ENCODE measurements at regions not wholly inside any gene's neighbourhood (a gene's known extent, or its start where the extent isn't known, plus 50 kb on each side); places are given as distances from the start of the nearest gene placed in this dataset.

- TF ChIP-seq CTCF (IDR thresholded peaks at IDR 0.05; ENCODE audit: insufficient read depth, low read length, poor library complexity, severe bottlenecking) = no peak
- Histone ChIP-seq H3K4me3 (replicated peaks; ENCODE audit: low read depth, low read length) (no peak overlapping the region), H3K36me3 (ENCODE audit: control insufficient read depth, insufficient read depth, low read length) (no peaks in the 10 kb centered on the region), H3K27me3 (replicated peaks; ENCODE audit: control insufficient read depth, insufficient read depth, low read length) (no peaks in the 10 kb centered on the region; the same call in 1 of the 2 replicates)
- no peak for DNase-seq (ENCODE audit: extremely low read depth, insufficient read length)
Observed at GRCh38 chr1:228803421-228803820, 68.1 kb downstream of the RHOU start.

- DNase-seq (ENCODE audit: extremely low read depth, insufficient read length) = no peak
- Histone ChIP-seq H3K4me3 (replicated peaks; ENCODE audit: low read depth, low read length) (no peak overlapping the region), H3K27me3 (replicated peaks; ENCODE audit: control insufficient read depth, insufficient read depth, low read length) (no peaks in the 10 kb centered on the region; the same call in 1 of the 2 replicates), H3K36me3 (ENCODE audit: control insufficient read depth, insufficient read depth, low read length) (no peaks in the 10 kb centered on the region)
- TF ChIP-seq CTCF (IDR thresholded peaks at IDR 0.05; ENCODE audit: insufficient read depth, low read length, poor library complexity, severe bottlenecking) = no peak
Observed at GRCh38 chr1:228804173-228804572, 68.9 kb downstream of the RHOU start.

GRCh38 chr1:228804640-228805413 lies 69.5 kb downstream of the RHOU start:
- no peak for TF ChIP-seq CTCF (IDR thresholded peaks at IDR 0.05; ENCODE audit: insufficient read depth, low read length, poor library complexity, severe bottlenecking)
- Histone ChIP-seq H3K27me3 (replicated peaks; ENCODE audit: control insufficient read depth, insufficient read depth, low read length) (no peaks in the 10 kb centered on the region; the same call in 1 of the 2 replicates), H3K36me3 (ENCODE audit: control insufficient read depth, insufficient read depth, low read length) (no peaks in the 10 kb centered on the region), H3K4me3 (replicated peaks; ENCODE audit: low read depth, low read length) (no peak overlapping the region)
- no peak for DNase-seq (ENCODE audit: extremely low read depth, insufficient read length)

GRCh38 chr1:228807904-228808605 lies 72.8 kb downstream of the RHOU start:
- Histone ChIP-seq H3K36me3 (ENCODE audit: control insufficient read depth, insufficient read depth, low read length) (no peaks in the 10 kb centered on the region), H3K27me3 (replicated peaks; ENCODE audit: control insufficient read depth, insufficient read depth, low read length) (no peaks in the 10 kb centered on the region; the same call in 1 of the 2 replicates), H3K4me3 (replicated peaks; ENCODE audit: low read depth, low read length) (no peak overlapping the region)
- TF ChIP-seq CTCF (IDR thresholded peaks at IDR 0.05; ENCODE audit: insufficient read depth, low read length, poor library complexity, severe bottlenecking) = no peak
- no peak for DNase-seq (ENCODE audit: extremely low read depth, insufficient read length)

GRCh38 chr1:228809621-228810394 lies 74.5 kb downstream of the RHOU start:
- TF ChIP-seq CTCF (IDR thresholded peaks at IDR 0.05; ENCODE audit: insufficient read depth, low read length, poor library complexity, severe bottlenecking) = no peak
- DNase-seq (ENCODE audit: extremely low read depth, insufficient read length) = no peak
- no peak overlapping the region for H3K4me3 ChIP-seq (replicated peaks; ENCODE audit: low read depth, low read length)

More at GRCh38 chr1:228809621-228810394, 74.5 kb downstream of the RHOU start:
- no peaks in the 10 kb centered on the region for H3K27me3 ChIP-seq (replicated peaks; ENCODE audit: control insufficient read depth, insufficient read depth, low read length)
- no peaks in the 10 kb centered on the region for H3K36me3 ChIP-seq (ENCODE audit: control insufficient read depth, insufficient read depth, low read length)
